C4-2B (cell line): ENCODE measurements at regions not wholly inside any gene's neighbourhood (a gene's known extent, or its start where the extent isn't known, plus 50 kb on each side); places are given as distances from the start of the nearest gene placed in this dataset.

Source experiments
- CTCF ChIP-seq: fragments of 450-650 bp; conservative IDR thresholded peaks from 2 replicates; pipeline ENCODE4 v1.5.1; 2017; ENCODE audit warnings: mild to moderate bottlenecking
- ZFX ChIP-seq: fragments of 450-650 bp; IDR thresholded peaks from 2 replicates; pipeline ENCODE4 v1.6.1; 2017

GRCh38 chr2:239593455-239593854 is 192.6 kb upstream of the HDAC4 start:
- no peak for TF ChIP-seq CTCF
- TF ChIP-seq ZFX: no peak
